SK-N-SH (cell line): ENCODE measurements at regions not wholly inside any gene's neighbourhood (a gene's known extent, or its start where the extent isn't known, plus 50 kb on each side); places are given as distances from the start of the nearest gene placed in this dataset.

ENCODE experiments used
- EZH2phosphoT487 ChIP-seq: fragments of 200-600 bp; sonication (generic); IDR thresholded peaks from 2 replicates; pipeline ENCODE4 v1.6.1; 2017; ENCODE audit warnings: low read depth, mixed run types, mild to moderate bottlenecking, antibody characterized with exemption, moderate library complexity, borderline replicate concordance
- FOXM1 ChIP-seq: IDR thresholded peaks from 2 replicates; pipeline ENCODE4 v1.4.0; 2012; ENCODE audit warnings: low read depth, mild to moderate bottlenecking
- SIN3A ChIP-seq: IDR thresholded peaks from 2 replicates; pipeline ENCODE4 v1.6.1; 2012; ENCODE audit warnings: low read depth, mild to moderate bottlenecking, low read length, moderate library complexity, borderline replicate concordance

DNA sequence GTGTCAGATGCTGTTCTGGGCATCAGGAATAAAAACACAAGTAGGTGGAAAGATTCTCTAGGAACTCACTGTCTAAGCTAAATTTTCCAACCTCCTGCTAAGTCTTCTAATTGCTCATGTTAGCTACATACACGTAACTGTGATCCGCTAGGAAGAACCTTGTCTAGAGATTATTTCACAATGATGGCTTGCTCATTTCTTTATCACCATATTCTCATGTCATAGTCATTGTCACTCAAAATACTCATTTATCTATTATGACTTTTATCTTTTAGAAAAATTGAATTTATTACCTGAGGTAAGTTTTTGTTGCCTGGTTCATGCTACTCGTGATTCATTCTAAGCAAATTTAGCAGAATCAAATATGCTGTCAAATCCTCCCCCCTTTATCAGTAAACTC lies 1402.4 kb upstream of the FLRT2 start:
- TF ChIP-seq SIN3A, result no peak
- no peak for TF ChIP-seq EZH2phosphoT487
- no peak for TF ChIP-seq FOXM1
